ENCODE measurements at regions not wholly inside any gene's neighbourhood (a gene's known extent, or its start where the extent isn't known, plus 50 kb on each side); places are given as distances from the start of the nearest gene placed in this dataset.

DNA sequence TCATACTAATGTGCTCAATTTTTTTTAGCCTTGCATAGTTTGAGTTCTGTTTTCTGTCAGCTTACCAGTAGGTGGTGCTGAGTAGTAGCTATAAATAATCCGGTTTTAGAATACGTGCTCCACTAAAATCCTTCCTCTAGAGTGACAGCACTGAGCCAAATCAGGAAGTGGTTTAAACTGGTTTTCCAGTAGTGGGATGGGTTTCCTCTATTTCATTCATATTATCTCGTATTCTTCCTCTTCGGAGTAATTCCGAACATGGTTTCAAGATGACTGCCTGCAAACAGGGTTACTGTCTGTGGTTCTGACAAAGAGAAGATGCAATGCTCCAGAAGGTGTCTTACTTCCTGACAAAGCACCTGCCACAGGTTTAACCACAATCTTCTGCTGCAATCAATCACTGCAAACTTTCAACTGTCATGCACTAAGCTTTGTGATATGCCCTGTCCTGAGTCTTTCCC, 496.9 kb upstream of the VRK2 start:
- ChIA-PET POLR2A (ENCODE audit: unreplicated experiment) (no interaction called here), CTCF (interaction anchor here (0.6 to 0.7 kb wide), 2 partner anchors 493 to 1221 kb away, joined by 3 read pairs; no protein-coding TSS in a partner anchor)
- Histone ChIP-seq H3K9me3 (ENCODE audit: low read length) (no peaks in the 10 kb centered on the region), H2AFZ (ENCODE audit: low read length) (no peak overlapping the region), H3K27me3 (ENCODE audit: low read length) (peaks cover 44% of the 10 kb centered on the region), H3K79me2 (ENCODE audit: low read length) (no peaks in the 10 kb centered on the region), H3K27ac (ENCODE audit: low read length) (no peak overlapping the region), H3K9me2 (replicated peaks; ENCODE audit: low read length) (no peaks in the 10 kb centered on the region), H3K36me3 (ENCODE audit: low read depth, low read length) (no peaks in the 10 kb centered on the region), H3F3A (ENCODE audit: low read length, unreplicated experiment) (no peaks in the 10 kb centered on the region), H3K9ac (ENCODE audit: low read length) (no peak overlapping the region), H3K4me1 (ENCODE audit: insufficient read depth, low read length) (no peaks in the 10 kb centered on the region), H4K20me1 (ENCODE audit: low read length) (no peaks in the 10 kb centered on the region), H3K4me2 (ENCODE audit: low read length) (no peak overlapping the region), H3K4me3 (ENCODE audit: low read length) (no peak overlapping the region)
- BruUV-seq (replicated peaks): no TSS peak
- intact Hi-C loops (cut with micrococcal nuclease): loop anchor here (10.0 kb wide), 1 partner anchor 155 kb away; no protein-coding TSS in a partner anchor
- ATAC-seq (peak; percentile 51; the same call in 1 of the 2 replicates), DNase-seq (peak; percentile 59)
- TF ChIP-seq, protein P1, sequence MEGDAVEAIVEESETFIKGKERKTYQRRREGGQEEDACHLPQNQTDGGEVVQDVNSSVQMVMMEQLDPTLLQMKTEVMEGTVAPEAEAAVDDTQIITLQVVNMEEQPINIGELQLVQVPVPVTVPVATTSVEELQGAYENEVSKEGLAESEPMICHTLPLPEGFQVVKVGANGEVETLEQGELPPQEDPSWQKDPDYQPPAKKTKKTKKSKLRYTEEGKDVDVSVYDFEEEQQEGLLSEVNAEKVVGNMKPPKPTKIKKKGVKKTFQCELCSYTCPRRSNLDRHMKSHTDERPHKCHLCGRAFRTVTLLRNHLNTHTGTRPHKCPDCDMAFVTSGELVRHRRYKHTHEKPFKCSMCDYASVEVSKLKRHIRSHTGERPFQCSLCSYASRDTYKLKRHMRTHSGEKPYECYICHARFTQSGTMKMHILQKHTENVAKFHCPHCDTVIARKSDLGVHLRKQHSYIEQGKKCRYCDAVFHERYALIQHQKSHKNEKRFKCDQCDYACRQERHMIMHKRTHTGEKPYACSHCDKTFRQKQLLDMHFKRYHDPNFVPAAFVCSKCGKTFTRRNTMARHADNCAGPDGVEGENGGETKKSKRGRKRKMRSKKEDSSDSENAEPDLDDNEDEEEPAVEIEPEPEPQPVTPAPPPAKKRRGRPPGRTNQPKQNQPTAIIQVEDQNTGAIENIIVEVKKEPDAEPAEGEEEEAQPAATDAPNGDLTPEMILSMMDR (conservative IDR thresholded peaks at IDR 0.05; ENCODE audit: low read depth, low read length): peak; percentile 84
- TF ChIP-seq EZH2phosphoT487 (IDR thresholded peaks at IDR 0.05; ENCODE audit: borderline replicate concordance, low read length) (no peak), EZH2 (IDR thresholded peaks at IDR 0.05; ENCODE audit: low read length, unreplicated experiment) (no peak)

DNA sequence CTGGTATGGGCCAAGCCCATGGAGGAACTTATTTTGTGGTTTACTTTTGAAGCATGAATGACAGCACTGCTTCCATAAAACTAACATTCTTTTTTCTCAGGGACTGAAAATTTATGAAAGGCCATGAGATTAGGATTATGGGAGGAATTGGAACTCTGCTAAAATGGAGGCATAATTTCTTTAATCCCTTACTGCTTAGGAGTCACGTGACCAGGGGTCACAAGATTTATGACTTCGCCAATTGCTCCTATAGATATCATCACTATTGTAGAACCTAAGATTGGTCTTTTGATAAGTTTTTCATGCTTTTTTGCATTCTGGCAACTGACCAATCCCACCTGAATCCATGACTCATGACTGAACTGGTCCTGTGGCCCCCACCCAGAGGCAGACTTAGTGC, 495.7 kb upstream of the VRK2 start:
- POLR2A ChIA-PET (ENCODE audit: unreplicated experiment): no interaction called here

DNA sequence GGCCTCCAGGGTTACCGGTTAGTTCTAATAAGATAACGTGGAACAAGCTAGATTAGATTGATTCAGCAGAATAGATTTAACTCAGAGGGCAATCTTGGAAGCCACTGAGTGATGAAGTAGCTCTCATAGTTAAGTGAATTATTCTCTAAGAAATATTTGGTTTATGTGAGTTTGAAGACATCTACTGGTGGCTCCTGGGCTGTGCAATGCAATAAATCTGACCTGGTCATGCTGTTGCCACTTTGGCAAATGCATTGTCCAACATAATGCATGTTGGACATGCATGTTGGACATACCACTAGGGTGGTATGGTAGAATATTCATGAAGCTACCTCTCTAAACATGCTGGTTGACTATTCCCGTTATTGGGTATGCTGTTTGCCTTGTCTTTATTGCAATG, 493.7 kb upstream of the VRK2 start:
- POLR2A ChIA-PET (ENCODE audit: unreplicated experiment): no interaction called here
- ATAC-seq: peak; percentile 48
- no TSS peak for BruUV-seq (replicated peaks)
- Histone ChIP-seq H3K4me3 (ENCODE audit: low read length) (no peak overlapping the region), H3K4me2 (ENCODE audit: low read length) (no peak overlapping the region), H2AFZ (ENCODE audit: low read length) (no peak overlapping the region), H3K79me2 (ENCODE audit: low read length) (no peaks in the 10 kb centered on the region), H3K27me3 (ENCODE audit: low read length) (peaks cover 28% of the 10 kb centered on the region), H3F3A (ENCODE audit: low read length, unreplicated experiment) (no peaks in the 10 kb centered on the region), H4K20me1 (ENCODE audit: low read length) (no peaks in the 10 kb centered on the region), H3K9me3 (ENCODE audit: low read length) (no peaks in the 10 kb centered on the region), H3K4me1 (ENCODE audit: insufficient read depth, low read length) (no peaks in the 10 kb centered on the region), H3K36me3 (ENCODE audit: low read depth, low read length) (no peaks in the 10 kb centered on the region), H3K9ac (ENCODE audit: low read length) (no peak overlapping the region), H3K9me2 (replicated peaks; ENCODE audit: low read length) (no peaks in the 10 kb centered on the region), H3K27ac (ENCODE audit: low read length) (no peak overlapping the region)
- TF ChIP-seq, protein P1 (conservative IDR thresholded peaks at IDR 0.05; ENCODE audit: low read depth, low read length): peak; percentile 38; the same call in 1 of the 2 replicates
- TF ChIP-seq EZH2 (IDR thresholded peaks at IDR 0.05; ENCODE audit: low read length, unreplicated experiment): no peak
- peak; percentile 13 for DNase-seq
- CTCF ChIA-PET: no interaction called here
- intact Hi-C loops (cut with micrococcal nuclease): no loop called here

More for the DNA sequence above, 495.7 kb upstream of the VRK2 start:
- no peaks in the 10 kb centered on the region for H3F3A ChIP-seq (ENCODE audit: low read length, unreplicated experiment)
- H3K9ac ChIP-seq (ENCODE audit: low read length): no peak overlapping the region
- no peak overlapping the region for H3K4me2 ChIP-seq (ENCODE audit: low read length)
- BruUV-seq (replicated peaks): no TSS peak
- no peaks in the 10 kb centered on the region for H3K36me3 ChIP-seq (ENCODE audit: low read depth, low read length)
- no peak overlapping the region for H3K4me3 ChIP-seq (ENCODE audit: low read length)
- no peaks in the 10 kb centered on the region for H3K9me3 ChIP-seq (ENCODE audit: low read length)
- no peak overlapping the region for H3K27ac ChIP-seq (ENCODE audit: low read length)
- no peak for ATAC-seq
- H4K20me1 ChIP-seq (ENCODE audit: low read length): no peaks in the 10 kb centered on the region
- H3K9me2 ChIP-seq (replicated peaks; ENCODE audit: low read length): no peaks in the 10 kb centered on the region
- no peak for DNase-seq
- intact Hi-C loops (cut with micrococcal nuclease): no loop called here
- peaks cover 41% of the 10 kb centered on the region for H3K27me3 ChIP-seq (ENCODE audit: low read length)
- TF ChIP-seq, protein P1 (conservative IDR thresholded peaks at IDR 0.05; ENCODE audit: low read depth, low read length): no peak
- TF ChIP-seq EZH2phosphoT487 (IDR thresholded peaks at IDR 0.05; ENCODE audit: borderline replicate concordance, low read length) (no peak), EZH2 (IDR thresholded peaks at IDR 0.05; ENCODE audit: low read length, unreplicated experiment) (no peak)
- H2AFZ ChIP-seq (ENCODE audit: low read length): no peak overlapping the region
- no peaks in the 10 kb centered on the region for H3K79me2 ChIP-seq (ENCODE audit: low read length)
- CTCF ChIA-PET: no interaction called here
- H3K4me1 ChIP-seq (ENCODE audit: insufficient read depth, low read length): no peaks in the 10 kb centered on the region
